ENCODE measurements at regions not wholly inside any gene's neighbourhood (a gene's known extent, or its start where the extent isn't known, plus 50 kb on each side); places are given as distances from the start of the nearest gene placed in this dataset.

- TF ChIP-seq TEAD4 (IDR thresholded peaks at IDR 0.05; ENCODE audit: low read depth, low read length), result no peak
- TF ChIP-seq CBX8 (IDR thresholded peaks at IDR 0.05; ENCODE audit: borderline replicate concordance, low read depth, low read length), result no peak
- no peak for TF ChIP-seq NRF1 (IDR thresholded peaks at IDR 0.05; ENCODE audit: low read depth, low read length)
- TF ChIP-seq FOSL1 (IDR thresholded peaks at IDR 0.05; ENCODE audit: insufficient read depth, low read depth, low read length), result no peak
- no peak for TF ChIP-seq RAD21 (IDR thresholded peaks at IDR 0.05 in 1 of 2, conservative IDR thresholded peaks at IDR 0.05 in 1 of 2; ENCODE audit: low read depth in 2 of 2, low read length in 2 of 2)
- TF ChIP-seq CTCF (IDR thresholded peaks at IDR 0.05; ENCODE audit: control extremely low read depth in 1 of 3, insufficient read depth in 1 of 3, low read depth in 1 of 3, low read length in 3 of 3), result no peak
- no peak for TF ChIP-seq MAFK (IDR thresholded peaks at IDR 0.05; ENCODE audit: low read depth, low read length)
- no peak for TF ChIP-seq POLR2A (IDR thresholded peaks at IDR 0.05; ENCODE audit: control extremely low read depth in 1 of 2, low read depth in 2 of 2, low read length in 2 of 2)
- no peak for TF ChIP-seq POLR2AphosphoS5 (IDR thresholded peaks at IDR 0.05; ENCODE audit: low read depth, low read length)
- TF ChIP-seq USF2 (IDR thresholded peaks at IDR 0.05; ENCODE audit: low read length), result no peak
Measured at GRCh38 chr10:14405076-14406065, 74.6 kb upstream of the FRMD4A start.

Measured in H1 (cell line).